ENCODE measurements at regions not wholly inside any gene's neighbourhood (a gene's known extent, or its start where the extent isn't known, plus 50 kb on each side); places are given as distances from the start of the nearest gene placed in this dataset.

GRCh38 chr10:129094861-129095260 is 372.2 kb upstream of the MGMT start:
- in situ Hi-C loops (cut with MboI) (loop anchor here (5.0 kb wide), 1 partner anchor 52 kb away; no protein-coding TSS in a partner anchor), intact Hi-C loops (cut with micrococcal nuclease) (no loop called here)
- H3K4me2 ChIP-seq (ENCODE audit: insufficient read depth, low read length), result no peak overlapping the region
- no peak for DNase-seq (ENCODE audit: extremely low read depth in 1 of 4, low spot score in 3 of 4)
- no TSS peak for BruUV-seq (replicated peaks)
- FAIRE-seq, result no peak
- H3K4me3 ChIP-seq, result no peak overlapping the region
- no peaks in the 10 kb centered on the region for H3K4me1 ChIP-seq (replicated peaks in 1 of 2; ENCODE audit: control insufficient read depth in 2 of 2, insufficient read depth in 2 of 2, low read length in 2 of 2)
- ATAC-seq, result no peak
- no peaks in the 10 kb centered on the region; the same call in 1 of the 2 replicates for H4K20me1 ChIP-seq (replicated peaks; ENCODE audit: control insufficient read depth, insufficient read depth, low read length)
- WGBS (ENCODE audit: insufficient coverage, low coverage, missing lambda C conversion rate), result 0% methylated on average over 2 of the region's 2 CpGs
- no peaks in the 10 kb centered on the region for H3K9me3 ChIP-seq (replicated peaks; ENCODE audit: control insufficient read depth, insufficient read depth, low read depth, low read length)
- no peak overlapping the region for H3K27ac ChIP-seq (ENCODE audit: extremely low read depth, low read depth, low read length)
- H2AFZ ChIP-seq (ENCODE audit: low read depth, low read length), result no peak overlapping the region
- H3K27me3 ChIP-seq (ENCODE audit: control insufficient read depth in 2 of 2, insufficient read depth in 2 of 2, low read length in 2 of 2), result peaks cover 0 to 4% of the 10 kb centered on the region in 2 experiments; a peak in 2 of 5 replicates
- ChIA-PET CTCF (ENCODE audit: low intra/inter-chr PET ratio) (no interaction called here), POLR2A (no interaction called here)
- H3K9ac ChIP-seq (ENCODE audit: insufficient read depth in 1 of 2, low read depth in 2 of 2, low read length in 2 of 2), result no peak overlapping the region
- H3K9me1 ChIP-seq (ENCODE audit: control insufficient read depth, insufficient read depth, low read length), result no peaks in the 10 kb centered on the region
- no peaks in the 10 kb centered on the region for H3K79me2 ChIP-seq (ENCODE audit: control insufficient read depth, insufficient read depth, low read length)
- no peaks in the 10 kb centered on the region for H3K36me3 ChIP-seq (ENCODE audit: control insufficient read depth, insufficient read depth, low read length)
- TF ChIP-seq TCF3 (CRISPR knock-in tag; IDR thresholded peaks at IDR 0.05) (no peak), ZBTB11 (CRISPR knock-in tag; IDR thresholded peaks at IDR 0.05) (no peak), ZSCAN32 (CRISPR knock-in tag; IDR thresholded peaks at IDR 0.05) (no peak), CREM (IDR thresholded peaks at IDR 0.05; ENCODE audit: low read depth) (no peak), MED1 (CRISPR knock-in tag; IDR thresholded peaks at IDR 0.05; ENCODE audit: borderline replicate concordance) (no peak), ELK3 (CRISPR knock-in tag; IDR thresholded peaks at IDR 0.05) (no peak), NELFE (IDR thresholded peaks at IDR 0.05; ENCODE audit: insufficient read depth, insufficient read length) (no peak), CEBPB (tag; IDR thresholded peaks at IDR 0.05) (no peak), CSDE1 (IDR thresholded peaks at IDR 0.05) (no peak), THAP7 (CRISPR knock-in tag; IDR thresholded peaks at IDR 0.05) (no peak), PRMT5 (CRISPR knock-in tag; IDR thresholded peaks at IDR 0.05) (no peak)
- TF ChIP-seq, protein P1, sequence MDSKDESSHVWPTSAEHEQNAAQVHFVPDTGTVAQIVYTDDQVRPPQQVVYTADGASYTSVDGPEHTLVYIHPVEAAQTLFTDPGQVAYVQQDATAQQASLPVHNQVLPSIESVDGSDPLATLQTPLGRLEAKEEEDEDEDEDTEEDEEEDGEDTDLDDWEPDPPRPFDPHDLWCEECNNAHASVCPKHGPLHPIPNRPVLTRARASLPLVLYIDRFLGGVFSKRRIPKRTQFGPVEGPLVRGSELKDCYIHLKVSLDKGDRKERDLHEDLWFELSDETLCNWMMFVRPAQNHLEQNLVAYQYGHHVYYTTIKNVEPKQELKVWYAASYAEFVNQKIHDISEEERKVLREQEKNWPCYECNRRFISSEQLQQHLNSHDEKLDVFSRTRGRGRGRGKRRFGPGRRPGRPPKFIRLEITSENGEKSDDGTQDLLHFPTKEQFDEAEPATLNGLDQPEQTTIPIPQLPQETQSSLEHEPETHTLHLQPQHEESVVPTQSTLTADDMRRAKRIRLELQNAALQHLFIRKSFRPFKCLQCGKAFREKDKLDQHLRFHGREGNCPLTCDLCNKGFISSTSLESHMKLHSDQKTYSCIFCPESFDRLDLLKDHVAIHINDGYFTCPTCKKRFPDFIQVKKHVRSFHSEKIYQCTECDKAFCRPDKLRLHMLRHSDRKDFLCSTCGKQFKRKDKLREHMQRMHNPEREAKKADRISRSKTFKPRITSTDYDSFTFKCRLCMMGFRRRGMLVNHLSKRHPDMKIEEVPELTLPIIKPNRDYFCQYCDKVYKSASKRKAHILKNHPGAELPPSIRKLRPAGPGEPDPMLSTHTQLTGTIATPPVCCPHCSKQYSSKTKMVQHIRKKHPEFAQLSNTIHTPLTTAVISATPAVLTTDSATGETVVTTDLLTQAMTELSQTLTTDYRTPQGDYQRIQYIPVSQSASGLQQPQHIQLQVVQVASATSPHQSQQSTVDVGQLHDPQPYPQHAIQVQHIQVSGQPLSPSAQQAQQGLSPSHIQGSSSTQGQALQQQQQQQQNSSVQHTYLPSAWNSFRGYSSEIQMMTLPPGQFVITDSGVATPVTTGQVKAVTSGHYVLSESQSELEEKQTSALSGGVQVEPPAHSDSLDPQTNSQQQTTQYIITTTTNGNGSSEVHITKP (IDR thresholded peaks at IDR 0.05; ENCODE audit: partially characterized antibody), result no peak
- TF ChIP-seq, protein P2, sequence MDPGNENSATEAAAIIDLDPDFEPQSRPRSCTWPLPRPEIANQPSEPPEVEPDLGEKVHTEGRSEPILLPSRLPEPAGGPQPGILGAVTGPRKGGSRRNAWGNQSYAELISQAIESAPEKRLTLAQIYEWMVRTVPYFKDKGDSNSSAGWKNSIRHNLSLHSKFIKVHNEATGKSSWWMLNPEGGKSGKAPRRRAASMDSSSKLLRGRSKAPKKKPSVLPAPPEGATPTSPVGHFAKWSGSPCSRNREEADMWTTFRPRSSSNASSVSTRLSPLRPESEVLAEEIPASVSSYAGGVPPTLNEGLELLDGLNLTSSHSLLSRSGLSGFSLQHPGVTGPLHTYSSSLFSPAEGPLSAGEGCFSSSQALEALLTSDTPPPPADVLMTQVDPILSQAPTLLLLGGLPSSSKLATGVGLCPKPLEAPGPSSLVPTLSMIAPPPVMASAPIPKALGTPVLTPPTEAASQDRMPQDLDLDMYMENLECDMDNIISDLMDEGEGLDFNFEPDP (CRISPR knock-in tag; IDR thresholded peaks at IDR 0.05), result no peak

All from K562 (cell line).